Glutamatergic neuron (in vitro differentiated cells): ENCODE measurements at regions not wholly inside any gene's neighbourhood (a gene's known extent, or its start where the extent isn't known, plus 50 kb on each side); places are given as distances from the start of the nearest gene placed in this dataset.

Source experiments
- DNase-seq: peaks from one replicate; pipeline ENCODE4 v3.0.0; 2022
- H3K27ac Mint-ChIP-seq: one replicate; pipeline ENCODE4 v1.8.0; 2020; ENCODE audit warnings: mild to moderate bottlenecking, mixed read lengths, inconsistent platforms; ENCODE audit not compliant: unreplicated experiment
- H3K27me3 Mint-ChIP-seq: one replicate; pipeline ENCODE4 v1.8.0; 2020; ENCODE audit warnings: mild to moderate bottlenecking, moderate library complexity, mixed read lengths, inconsistent platforms; ENCODE audit not compliant: unreplicated experiment
- H3K36me3 Mint-ChIP-seq: one replicate; pipeline ENCODE4 v1.8.0; 2020; ENCODE audit warnings: mild to moderate bottlenecking, mixed read lengths, inconsistent platforms; ENCODE audit not compliant: unreplicated experiment
- H3K4me1 Mint-ChIP-seq: one replicate; pipeline ENCODE4 v1.8.0; 2020; ENCODE audit warnings: mild to moderate bottlenecking, low read depth, mixed read lengths, inconsistent platforms; ENCODE audit not compliant: unreplicated experiment
- H3K4me3 Mint-ChIP-seq: one replicate; pipeline ENCODE4 v1.8.0; 2020; ENCODE audit warnings: mild to moderate bottlenecking, mixed read lengths, inconsistent platforms; ENCODE audit not compliant: unreplicated experiment
- H3K9me3 Mint-ChIP-seq: one replicate; pipeline ENCODE4 v1.8.0; 2020; ENCODE audit warnings: mild to moderate bottlenecking, moderate library complexity, mixed read lengths, inconsistent platforms; ENCODE audit not compliant: unreplicated experiment
- CTCF ChIP-seq: fragments of 200-600 bp; sonication (generic); IDR thresholded peaks from one replicate; pipeline ENCODE4 v1.5.0; 2021; ENCODE audit not compliant: partially characterized antibody, unreplicated experiment

GRCh38 chr4:12139296-12139695, 710.6 kb upstream of the HS3ST1 start:
- no peaks in the 10 kb centered on the region for H3K27me3 Mint-ChIP-seq
- TF ChIP-seq CTCF, result no peak
- no peak overlapping the region for H3K27ac Mint-ChIP-seq
- no peak overlapping the region for H3K4me3 Mint-ChIP-seq
- H3K36me3 Mint-ChIP-seq, result no peaks in the 10 kb centered on the region
- H3K4me1 Mint-ChIP-seq, result peaks cover 1% of the 10 kb centered on the region
- H3K9me3 Mint-ChIP-seq, result no peaks in the 10 kb centered on the region
- no peak for DNase-seq

GRCh38 chr4:12138488-12138887, 709.8 kb upstream of the HS3ST1 start:
- Mint-ChIP-seq H3K27ac (no peak overlapping the region), H3K4me3 (no peak overlapping the region), H3K9me3 (no peaks in the 10 kb centered on the region), H3K27me3 (no peaks in the 10 kb centered on the region), H3K4me1 (peaks cover 1% of the 10 kb centered on the region), H3K36me3 (no peaks in the 10 kb centered on the region)
- DNase-seq, result no peak
- TF ChIP-seq CTCF, result no peak

- Mint-ChIP-seq H3K9me3 (peaks cover 1% of the 10 kb centered on the region), H3K27me3 (no peaks in the 10 kb centered on the region), H3K4me1 (peaks cover 1% of the 10 kb centered on the region), H3K4me3 (no peak overlapping the region), H3K27ac (no peak overlapping the region), H3K36me3 (no peaks in the 10 kb centered on the region)
- no peak for TF ChIP-seq CTCF
- no peak for DNase-seq
These were observed 708.9 kb upstream of the HS3ST1 start for GRCh38 chr4:12137575-12137974.

- no peaks in the 10 kb centered on the region for H3K27me3 Mint-ChIP-seq
- no peak overlapping the region for H3K27ac Mint-ChIP-seq
- no peak for DNase-seq
- H3K4me1 Mint-ChIP-seq, result no peaks in the 10 kb centered on the region
- H3K9me3 Mint-ChIP-seq, result peaks cover 3% of the 10 kb centered on the region
- H3K4me3 Mint-ChIP-seq, result no peak overlapping the region
- no peak for TF ChIP-seq CTCF
- H3K36me3 Mint-ChIP-seq, result no peaks in the 10 kb centered on the region
These were observed 697.8 kb upstream of the HS3ST1 start for GRCh38 chr4:12126474-12126873.

- Mint-ChIP-seq H3K36me3 (peaks cover 5% of the 10 kb centered on the region), H3K4me3 (no peak overlapping the region), H3K4me1 (no peaks in the 10 kb centered on the region), H3K27ac (no peak overlapping the region), H3K9me3 (peaks cover 3% of the 10 kb centered on the region), H3K27me3 (no peaks in the 10 kb centered on the region)
- no peak for DNase-seq
- TF ChIP-seq CTCF, result no peak
These were observed 695.4 kb upstream of the HS3ST1 start for GRCh38 chr4:12124138-12124537.
